Sigmoid colon (tissue), 6 donors: ENCODE measurements at regions not wholly inside any gene's neighbourhood (a gene's known extent, or its start where the extent isn't known, plus 50 kb on each side); places are given as distances from the start of the nearest gene placed in this dataset.

ENCODE experiments used
- DNase-seq: peaks from one replicate; pipeline ENCODE4 v3.0.0-alpha.2; 2019
- H3K27ac ChIP-seq, 4 donors: fragments of 200-600 bp; sonication (generic); one replicate each; pipeline ENCODE4 v1.5.1; 2016 to 2019; ENCODE audit warnings: mild to moderate bottlenecking in 1 of 4
- H3K27me3 ChIP-seq, 3 donors: fragments of 200-600 bp; sonication (generic); one replicate each; pipeline ENCODE4 v1.5.1; 2019; ENCODE audit warnings: mild to moderate bottlenecking in 1 of 3
- H3K36me3 ChIP-seq, 4 donors: fragments of 200-600 bp; sonication (generic); one replicate each; pipeline ENCODE4 v1.5.1; 2016 to 2019
- H3K4me1 ChIP-seq, 4 donors: fragments of 200-600 bp; sonication (generic); one replicate each; pipeline ENCODE4 v1.5.1; 2017 to 2019
- H3K4me3 ChIP-seq, 4 donors: fragments of 200-600 bp; sonication (generic); one replicate each; pipeline ENCODE4 v1.5.1; 2017 to 2019; ENCODE audit warnings: mild to moderate bottlenecking in 2 of 4, moderate library complexity in 1 of 4
- H3K9me3 ChIP-seq, 4 donors: fragments of 200-600 bp in 3 of 4; sonication (generic) in 3 of 4; one replicate each; pipeline versions ENCODE4 v1.5.1 to v1.6.1; 2013 to 2019
- EP300 ChIP-seq, 4 donors: sonication (generic); formaldehyde crosslinking; IDR thresholded peaks; one replicate each; pipeline ENCODE4 v1.6.1; 2017; ENCODE audit warnings: antibody characterized with exemption in 4 of 4
- POLR2A ChIP-seq, 2 donors: fragments of 450-650 bp; IDR thresholded peaks; one replicate each; pipeline ENCODE4 v1.6.1; 2016; ENCODE audit warnings: antibody characterized with exemption in 2 of 2, mild to moderate bottlenecking in 2 of 2, moderate library complexity in 2 of 2
- POLR2AphosphoS5 ChIP-seq, 4 donors: sonication (generic); formaldehyde crosslinking; IDR thresholded peaks; one replicate each; pipeline ENCODE4 v1.6.1; 2017; ENCODE audit warnings: antibody characterized with exemption in 4 of 4
- WGBS, 2 donors: extraction: QIAGEN DNeasy Blood & Tissue Kit; methylation state at CpG; one replicate each; pipeline ENCODE4 v1.1.7; 2013; 5-methylcytosine and 5-hydroxymethylcytosine counted together
- intact Hi-C: fragments of 100-400 bp; cut with DNase I; formaldehyde crosslinking; loops from one replicate; pipeline ENCODE4 v1.15.1; 2023
- TF ChIP-seq, protein P1 (sequence below), 4 experiments: fragments of 450-650 bp in 3 of 4; fragments of 200-600 bp in 1 of 4; IDR thresholded peaks; one replicate each; pipeline ENCODE4 v1.5.1; 2016 to 2019; ENCODE audit warnings: antibody characterized with exemption in 4 of 4, mild to moderate bottlenecking in 3 of 4, moderate library complexity in 2 of 4
- donor health status: healthy with polysubstance abuse.
- donor health status: healthy.

DNA sequence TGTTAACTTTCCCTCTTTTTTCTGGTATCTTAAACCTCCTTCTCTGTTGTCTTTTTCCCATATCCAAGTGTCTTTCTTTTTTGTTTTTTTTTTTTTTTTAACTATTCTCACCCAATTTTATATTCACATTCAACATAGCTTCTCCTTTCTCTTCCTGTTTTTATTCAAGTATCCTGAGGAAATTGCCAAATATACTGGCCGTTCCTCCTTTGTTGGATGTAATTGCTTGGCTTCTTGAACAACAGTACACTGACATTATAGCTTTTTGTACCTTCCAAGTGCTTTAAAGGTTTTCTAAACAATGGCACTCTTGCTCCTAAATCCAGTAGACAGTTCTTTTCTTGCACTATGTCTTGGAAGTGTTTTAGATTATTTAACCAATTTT lies 1146.8 kb downstream of the MAT2B start:
- Histone ChIP-seq H3K27ac (no peak overlapping the region), H3K4me1 (no peaks in the 10 kb centered on the region), H3K9me3 (no peaks in the 10 kb centered on the region), H3K36me3 (no peaks in the 10 kb centered on the region), H3K27me3 (no peaks in the 10 kb centered on the region), H3K4me3 (no peak overlapping the region)
- no peak for DNase-seq
- intact Hi-C loops, result no loop called here
- 50 to 63% methylated on average over 1 of the region's 1 CpG for WGBS, 2 donors
- TF ChIP-seq EP300 (IDR thresholded peaks at IDR 0.05), result no peak
- no peak for TF ChIP-seq POLR2A (IDR thresholded peaks at IDR 0.05)
- no peak for TF ChIP-seq POLR2AphosphoS5 (IDR thresholded peaks at IDR 0.05)

DNA sequence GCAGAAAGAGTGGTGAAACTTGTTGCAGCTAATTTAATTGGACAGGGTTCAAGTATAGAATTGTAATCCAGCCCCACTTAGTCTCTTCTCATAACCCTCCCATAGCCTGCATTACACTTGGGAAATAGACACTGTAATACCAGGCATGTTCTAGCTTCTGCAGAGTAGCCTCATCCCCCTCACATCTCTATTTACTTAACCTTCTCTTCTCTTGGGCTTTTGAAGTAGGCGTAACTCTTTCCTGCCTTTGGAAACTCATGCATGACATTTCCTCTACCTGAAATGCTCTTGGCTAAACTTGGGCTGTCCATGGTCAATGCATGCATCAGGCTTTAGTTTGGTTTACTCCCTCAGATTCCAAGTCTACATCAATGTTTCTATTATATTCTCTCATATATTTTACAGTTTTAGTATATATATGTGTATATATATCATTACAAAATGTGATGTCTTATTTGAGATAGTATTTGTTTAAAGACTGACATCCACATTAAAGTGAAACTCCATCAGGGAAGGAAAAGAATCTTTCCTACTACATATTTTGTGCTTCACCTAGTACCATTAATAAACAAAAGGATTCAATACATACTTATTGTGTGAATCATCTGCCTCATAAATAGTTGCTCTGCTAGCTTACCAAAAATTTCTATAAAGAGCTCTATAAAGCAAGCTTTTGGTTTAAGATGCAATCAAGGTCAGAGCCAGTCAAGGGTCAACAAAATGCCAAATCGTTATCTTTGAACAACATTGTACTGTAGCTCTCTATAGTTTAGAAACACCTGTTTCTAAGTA lies 1158.0 kb downstream of the MAT2B start:
- intact Hi-C loops, result no loop called here
- Histone ChIP-seq H3K36me3 (no peaks in the 10 kb centered on the region), H3K27me3 (no peaks in the 10 kb centered on the region), H3K4me3 (no peak overlapping the region), H3K27ac (no peak overlapping the region), H3K4me1 (peaks cover 0 to 13% (median 8%) of the 10 kb centered on the region in 4 donors), H3K9me3 (no peaks in the 10 kb centered on the region)
- WGBS, 2 donors, result 60 to 74% methylated on average over 2 of the region's 2 CpGs
- no peak for DNase-seq
- no peak for TF ChIP-seq EP300 (IDR thresholded peaks at IDR 0.05)
- TF ChIP-seq POLR2AphosphoS5 (IDR thresholded peaks at IDR 0.05), result no peak
- TF ChIP-seq POLR2A (IDR thresholded peaks at IDR 0.05), result no peak
- TF ChIP-seq, protein P1, sequence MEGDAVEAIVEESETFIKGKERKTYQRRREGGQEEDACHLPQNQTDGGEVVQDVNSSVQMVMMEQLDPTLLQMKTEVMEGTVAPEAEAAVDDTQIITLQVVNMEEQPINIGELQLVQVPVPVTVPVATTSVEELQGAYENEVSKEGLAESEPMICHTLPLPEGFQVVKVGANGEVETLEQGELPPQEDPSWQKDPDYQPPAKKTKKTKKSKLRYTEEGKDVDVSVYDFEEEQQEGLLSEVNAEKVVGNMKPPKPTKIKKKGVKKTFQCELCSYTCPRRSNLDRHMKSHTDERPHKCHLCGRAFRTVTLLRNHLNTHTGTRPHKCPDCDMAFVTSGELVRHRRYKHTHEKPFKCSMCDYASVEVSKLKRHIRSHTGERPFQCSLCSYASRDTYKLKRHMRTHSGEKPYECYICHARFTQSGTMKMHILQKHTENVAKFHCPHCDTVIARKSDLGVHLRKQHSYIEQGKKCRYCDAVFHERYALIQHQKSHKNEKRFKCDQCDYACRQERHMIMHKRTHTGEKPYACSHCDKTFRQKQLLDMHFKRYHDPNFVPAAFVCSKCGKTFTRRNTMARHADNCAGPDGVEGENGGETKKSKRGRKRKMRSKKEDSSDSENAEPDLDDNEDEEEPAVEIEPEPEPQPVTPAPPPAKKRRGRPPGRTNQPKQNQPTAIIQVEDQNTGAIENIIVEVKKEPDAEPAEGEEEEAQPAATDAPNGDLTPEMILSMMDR (IDR thresholded peaks at IDR 0.05), result no peak

DNA sequence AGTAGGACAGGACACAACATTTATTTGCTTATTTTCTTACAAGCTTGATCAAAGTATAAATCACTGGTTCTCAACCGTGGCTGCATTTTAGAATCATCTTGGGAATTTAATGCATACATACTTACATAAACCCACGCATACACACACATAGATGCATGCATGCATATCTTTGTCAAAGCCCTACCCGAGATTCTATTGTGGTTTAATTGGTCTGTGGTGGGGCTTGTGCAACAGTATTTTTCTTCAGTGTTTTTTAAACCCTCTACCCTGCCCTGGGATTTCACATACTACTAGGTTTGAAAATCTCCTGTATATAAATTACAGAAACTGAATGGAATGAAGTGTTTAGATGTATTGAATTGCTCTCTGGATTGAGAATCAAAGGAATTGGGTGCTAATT lies 1166.2 kb downstream of the MAT2B start:
- no peak for DNase-seq
- intact Hi-C loops, result no loop called here
- TF ChIP-seq EP300 (IDR thresholded peaks at IDR 0.05) (no peak), POLR2A (IDR thresholded peaks at IDR 0.05) (no peak), POLR2AphosphoS5 (IDR thresholded peaks at IDR 0.05) (no peak)
- TF ChIP-seq, protein P1 (IDR thresholded peaks at IDR 0.05), result no peak
- H3K4me3 ChIP-seq, result no peak overlapping the region
- H3K27ac ChIP-seq, result no peak overlapping the region
- H3K36me3 ChIP-seq, result no peaks in the 10 kb centered on the region
- H3K27me3 ChIP-seq, result no peaks in the 10 kb centered on the region
- H3K9me3 ChIP-seq, result no peaks in the 10 kb centered on the region
- WGBS, 2 donors, result 55 to 68% methylated on average over 3 of the region's 3 CpGs
- H3K4me1 ChIP-seq, result no peaks in the 10 kb centered on the region

DNA sequence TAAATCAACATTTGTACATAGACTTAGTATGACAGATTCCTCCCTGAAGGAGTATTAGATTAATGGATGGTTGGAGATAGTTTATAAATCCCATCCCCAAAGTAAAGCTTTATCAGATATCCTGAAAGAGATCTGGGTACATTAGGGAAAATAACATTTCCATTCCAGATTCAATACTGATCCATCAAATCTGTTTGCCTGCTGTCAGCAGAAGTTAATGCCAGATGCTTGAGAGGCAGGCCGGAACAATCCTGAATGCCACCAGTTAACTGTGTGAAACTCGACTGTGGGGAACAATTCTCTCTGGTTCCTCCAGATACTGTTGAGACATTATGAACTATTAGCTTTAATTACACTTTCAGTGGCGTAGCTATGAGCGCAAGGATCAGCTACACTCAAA lies 1166.8 kb downstream of the MAT2B start:
- no peaks in the 10 kb centered on the region for H3K36me3 ChIP-seq
- H3K4me3 ChIP-seq, result no peak overlapping the region
- H3K27ac ChIP-seq, result no peak overlapping the region
- H3K27me3 ChIP-seq, result no peaks in the 10 kb centered on the region
- no peaks in the 10 kb centered on the region for H3K4me1 ChIP-seq
- 66 to 68% methylated on average over 4 of the region's 4 CpGs for WGBS, 2 donors
- intact Hi-C loops, result no loop called here
- no peak for DNase-seq
- TF ChIP-seq, protein P1 (IDR thresholded peaks at IDR 0.05), result no peak
- TF ChIP-seq POLR2A (IDR thresholded peaks at IDR 0.05), result no peak
- no peak for TF ChIP-seq EP300 (IDR thresholded peaks at IDR 0.05)
- TF ChIP-seq POLR2AphosphoS5 (IDR thresholded peaks at IDR 0.05), result no peak
- H3K9me3 ChIP-seq, result no peaks in the 10 kb centered on the region

DNA sequence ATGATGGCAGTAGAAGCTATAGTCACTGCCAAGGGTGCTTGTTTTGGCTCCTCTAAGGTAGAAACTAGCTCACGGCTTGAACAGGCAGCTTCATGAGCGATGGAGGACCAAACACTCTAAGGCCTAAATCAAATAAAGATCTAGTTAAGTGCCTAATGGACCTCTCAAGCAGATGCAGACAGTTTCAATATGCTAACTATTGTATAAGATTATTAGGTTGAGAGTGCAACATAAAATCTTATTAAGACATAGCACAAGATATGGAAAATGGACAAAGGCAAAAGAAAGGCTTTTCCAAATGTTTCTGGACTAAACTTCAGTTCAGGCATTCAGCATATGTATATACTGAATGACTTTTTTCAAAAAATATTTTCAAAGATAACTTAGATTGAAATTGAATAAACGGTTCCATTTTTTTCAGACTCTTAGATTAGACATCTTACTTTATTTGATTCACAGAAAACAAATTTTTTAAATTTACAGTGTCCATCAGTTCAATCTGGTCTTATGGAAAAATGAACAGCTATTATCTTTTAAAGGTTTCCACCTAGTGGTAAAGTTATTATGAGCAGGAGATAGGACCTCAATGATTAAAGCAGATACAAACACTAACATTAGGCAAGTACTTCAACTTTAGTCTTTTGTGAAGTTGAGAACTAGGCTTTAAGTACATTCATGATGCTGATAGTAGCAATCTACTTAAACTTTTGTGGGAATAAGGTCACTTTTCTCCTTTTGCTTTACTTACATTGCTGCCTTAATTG lies 1167.7 kb downstream of the MAT2B start:
- Histone ChIP-seq H3K27ac (no peak overlapping the region), H3K27me3 (no peaks in the 10 kb centered on the region), H3K9me3 (no peaks in the 10 kb centered on the region), H3K36me3 (no peaks in the 10 kb centered on the region), H3K4me1 (no peaks in the 10 kb centered on the region), H3K4me3 (no peak overlapping the region)
- no peak for DNase-seq
- intact Hi-C loops, result no loop called here
- WGBS, 2 donors, result 82 to 84% methylated on average over 3 of the region's 3 CpGs
- TF ChIP-seq POLR2AphosphoS5 (IDR thresholded peaks at IDR 0.05) (no peak), POLR2A (IDR thresholded peaks at IDR 0.05) (no peak), EP300 (IDR thresholded peaks at IDR 0.05) (no peak)
- TF ChIP-seq, protein P1 (IDR thresholded peaks at IDR 0.05), result no peak
